BJ (cell line): ENCODE measurements at regions not wholly inside any gene's neighbourhood (a gene's known extent, or its start where the extent isn't known, plus 50 kb on each side); places are given as distances from the start of the nearest gene placed in this dataset.

ENCODE experiments used
- CTCF ChIA-PET: fragments of 350-600 bp; formaldehyde crosslinking; extraction: SDS; loops from one replicate; lab custom pipeline; 2021; ENCODE audit warnings: antibody characterized with exemption, inconsistent platforms; lab: Yijun Ruan, JAX
- POLR2A ChIA-PET: fragments of 300-600 bp; sonication (Branson Sonifier 250); formaldehyde crosslinking; extraction: SDS; loops from one replicate; lab custom pipeline; 2021; ENCODE audit warnings: antibody characterized with exemption; lab: Charles Lee
- DNase-seq: peaks from one replicate; pipeline ENCODE4 v3.0.0-alpha.2; 2011; ENCODE audit warnings: low read depth
- H3K27me3 ChIP-seq: 2 replicates; pipeline ENCODE4 v1.6.0; 2011; ENCODE audit warnings: low read length; ENCODE audit not compliant: control insufficient read depth, insufficient read depth
- H3K36me3 ChIP-seq: 2 replicates; pipeline ENCODE4 v1.5.1; 2011; ENCODE audit warnings: low read length; ENCODE audit not compliant: control insufficient read depth, insufficient read depth
- H3K4me3 ChIP-seq: 2 replicates; pipeline ENCODE4 v1.5.1; 2011; ENCODE audit warnings: low read depth, mild to moderate bottlenecking, control low read depth, low read length
- TF ChIP-seq, protein P1 (sequence below): IDR thresholded peaks from 2 replicates; pipeline ENCODE4 v1.5.1; 2011; ENCODE audit warnings: low read depth, mild to moderate bottlenecking, control low read depth, inconsistent platforms, low read length, moderate library complexity; ENCODE audit not compliant: insufficient read depth

GRCh38 chr13:47463726-47464125, 537.3 kb downstream of the SUCLA2 start:
- ChIA-PET CTCF (interaction anchor here (1.3 kb wide), 1 partner anchor 490 kb away, joined by 5 read pairs; no protein-coding TSS in a partner anchor), POLR2A (interaction anchor here (0.6 kb wide), 1 partner anchor 24 kb away, joined by 3 read pairs; no protein-coding TSS in a partner anchor)
- no peaks in the 10 kb centered on the region for H3K36me3 ChIP-seq
- H3K4me3 ChIP-seq: no peak overlapping the region
- H3K27me3 ChIP-seq: no peaks in the 10 kb centered on the region
- DNase-seq: no peak
- TF ChIP-seq, protein P1, sequence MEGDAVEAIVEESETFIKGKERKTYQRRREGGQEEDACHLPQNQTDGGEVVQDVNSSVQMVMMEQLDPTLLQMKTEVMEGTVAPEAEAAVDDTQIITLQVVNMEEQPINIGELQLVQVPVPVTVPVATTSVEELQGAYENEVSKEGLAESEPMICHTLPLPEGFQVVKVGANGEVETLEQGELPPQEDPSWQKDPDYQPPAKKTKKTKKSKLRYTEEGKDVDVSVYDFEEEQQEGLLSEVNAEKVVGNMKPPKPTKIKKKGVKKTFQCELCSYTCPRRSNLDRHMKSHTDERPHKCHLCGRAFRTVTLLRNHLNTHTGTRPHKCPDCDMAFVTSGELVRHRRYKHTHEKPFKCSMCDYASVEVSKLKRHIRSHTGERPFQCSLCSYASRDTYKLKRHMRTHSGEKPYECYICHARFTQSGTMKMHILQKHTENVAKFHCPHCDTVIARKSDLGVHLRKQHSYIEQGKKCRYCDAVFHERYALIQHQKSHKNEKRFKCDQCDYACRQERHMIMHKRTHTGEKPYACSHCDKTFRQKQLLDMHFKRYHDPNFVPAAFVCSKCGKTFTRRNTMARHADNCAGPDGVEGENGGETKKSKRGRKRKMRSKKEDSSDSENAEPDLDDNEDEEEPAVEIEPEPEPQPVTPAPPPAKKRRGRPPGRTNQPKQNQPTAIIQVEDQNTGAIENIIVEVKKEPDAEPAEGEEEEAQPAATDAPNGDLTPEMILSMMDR: 0 out of 2 replicates have a peak, but pooled peaks have one; percentile 2

DNA sequence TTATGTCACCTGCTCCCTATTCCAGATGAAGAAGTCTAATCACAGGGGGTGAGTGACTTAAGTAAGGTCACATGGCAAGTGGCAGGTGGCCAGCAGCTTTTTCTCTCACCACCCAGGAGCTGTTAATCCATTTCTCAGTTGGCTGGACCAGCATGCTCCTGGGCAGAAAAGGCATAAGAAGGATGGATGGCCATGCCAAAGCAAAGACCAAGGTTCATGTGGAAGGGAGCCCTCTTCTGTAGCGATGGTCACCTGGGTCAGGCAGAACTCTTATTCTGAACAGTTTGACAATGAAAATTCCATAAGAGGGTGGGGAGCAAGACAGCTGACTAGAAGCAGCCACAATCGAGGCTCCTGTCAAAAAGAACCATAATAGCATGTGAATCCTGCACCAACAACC, 538.1 kb downstream of the SUCLA2 start:
- Histone ChIP-seq H3K36me3 (no peaks in the 10 kb centered on the region), H3K27me3 (no peaks in the 10 kb centered on the region), H3K4me3 (no peak overlapping the region)
- TF ChIP-seq, protein P1: no peak
- DNase-seq: no peak
- ChIA-PET CTCF (interaction anchor here (1.3 kb wide), 1 partner anchor 489 kb away, joined by 5 read pairs; no protein-coding TSS in a partner anchor), POLR2A (interaction anchor here (0.6 kb wide), 1 partner anchor 23 kb away, joined by 3 read pairs; no protein-coding TSS in a partner anchor)

- H3K36me3 ChIP-seq: no peaks in the 10 kb centered on the region
- ChIA-PET CTCF (interaction anchor here (0.5 to 1.7 kb wide), 3 partner anchors 332 to 697 kb away, joined by 3 to 4 read pairs (median 3); no protein-coding TSS in a partner anchor), POLR2A (no interaction called here)
- DNase-seq: no peak
- TF ChIP-seq, protein P1: no peak
- H3K4me3 ChIP-seq: no peak overlapping the region
- H3K27me3 ChIP-seq: no peaks in the 10 kb centered on the region
These were observed 539.3 kb downstream of the SUCLA2 start for GRCh38 chr13:47461816-47462215.

DNA sequence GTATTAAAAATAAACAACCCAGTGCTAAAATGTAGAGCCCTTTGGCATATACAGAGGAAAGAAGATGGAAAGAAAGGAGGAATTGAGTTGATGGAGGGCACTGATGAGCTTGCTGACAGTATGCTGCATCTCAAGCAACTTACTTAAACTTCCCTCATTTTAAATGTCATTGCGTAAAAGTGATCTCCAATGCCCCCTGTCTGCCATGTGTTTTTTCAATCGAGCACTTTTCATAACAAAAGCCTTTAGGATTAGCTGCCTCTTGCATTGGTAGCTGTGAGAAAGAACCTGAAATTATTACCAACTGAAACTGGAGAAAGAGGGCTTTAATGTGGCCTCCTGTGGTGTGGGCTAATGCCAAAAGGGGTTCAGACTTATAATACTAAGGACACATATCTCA, 541.6 kb downstream of the SUCLA2 start:
- TF ChIP-seq, protein P1: peak; percentile 48
- H3K36me3 ChIP-seq: no peaks in the 10 kb centered on the region
- ChIA-PET CTCF (interaction anchor here (0.6 to 1.7 kb wide), 16 partner anchors 10 to 565 kb away, joined by 3 to 11 read pairs (median 3); no protein-coding TSS in a partner anchor), POLR2A (no interaction called here)
- no peaks in the 10 kb centered on the region for H3K27me3 ChIP-seq
- no peak overlapping the region for H3K4me3 ChIP-seq
- no peak for DNase-seq

- Histone ChIP-seq H3K36me3 (no peaks in the 10 kb centered on the region), H3K27me3 (no peaks in the 10 kb centered on the region), H3K4me3 (no peak overlapping the region)
- DNase-seq: no peak
- POLR2A ChIA-PET: no interaction called here
- CTCF ChIA-PET: no interaction called here
- TF ChIP-seq, protein P1: no peak
These were observed 543.4 kb downstream of the SUCLA2 start for GRCh38 chr13:47457626-47458025.
